ENCODE measurements at regions not wholly inside any gene's neighbourhood (a gene's known extent, or its start where the extent isn't known, plus 50 kb on each side); places are given as distances from the start of the nearest gene placed in this dataset.

GRCh38 chr1:221840511-221841243 lies 98.8 kb upstream of the DUSP10 start:
- no peaks in the 10 kb centered on the region for H3K9me3 ChIP-seq (ENCODE audit: control insufficient read depth, insufficient read depth, low read length)
- H3K4me1 ChIP-seq (ENCODE audit: control insufficient read depth, insufficient read depth, low read length), result peaks cover under 1% of the 10 kb centered on the region
- 82% methylated on average over 3 of the region's 5 CpGs for WGBS (ENCODE audit: insufficient coverage)
- no peaks in the 10 kb centered on the region for H3K36me3 ChIP-seq (ENCODE audit: control insufficient read depth, insufficient read depth, low read length)
- no peak overlapping the region for H3K4me3 ChIP-seq (ENCODE audit: low read depth, low read length)
- H3K27ac ChIP-seq (ENCODE audit: low read depth, low read length), result no peak overlapping the region
- DNase-seq (ENCODE audit: low read depth in 4 of 6, low spot score in 6 of 6), result no peak
- no peaks in the 10 kb centered on the region for H3K27me3 ChIP-seq (ENCODE audit: control insufficient read depth, insufficient read depth, low read length)

- H3K27ac ChIP-seq (ENCODE audit: low read depth, low read length), result no peak overlapping the region
- DNase-seq (ENCODE audit: low read depth in 4 of 6, low spot score in 6 of 6), result no peak
- 87% methylated on average over 7 of the region's 7 CpGs for WGBS (ENCODE audit: insufficient coverage)
These were observed 98.0 kb upstream of the DUSP10 start for GRCh38 chr1:221839782-221840395.

GRCh38 chr1:221839321-221839720 lies 97.4 kb upstream of the DUSP10 start:
- no peaks in the 10 kb centered on the region for H3K9me3 ChIP-seq (ENCODE audit: control insufficient read depth, insufficient read depth, low read length)
- no peak for DNase-seq (ENCODE audit: low read depth in 4 of 6, low spot score in 6 of 6)
- H3K4me1 ChIP-seq (ENCODE audit: control insufficient read depth, insufficient read depth, low read length), result no peaks in the 10 kb centered on the region
- no peak overlapping the region for H3K4me3 ChIP-seq (ENCODE audit: low read depth, low read length)
- H3K36me3 ChIP-seq (ENCODE audit: control insufficient read depth, insufficient read depth, low read length), result no peaks in the 10 kb centered on the region
- no peaks in the 10 kb centered on the region for H3K27me3 ChIP-seq (ENCODE audit: control insufficient read depth, insufficient read depth, low read length)
- no CpG with 5 or more reads among the region's 1 CpG for WGBS (ENCODE audit: insufficient coverage)
- no peak overlapping the region for H3K27ac ChIP-seq (ENCODE audit: low read depth, low read length)

More at GRCh38 chr1:221839782-221840395, 98.0 kb upstream of the DUSP10 start:
- Histone ChIP-seq H3K4me1 (ENCODE audit: control insufficient read depth, insufficient read depth, low read length) (no peaks in the 10 kb centered on the region), H3K27me3 (ENCODE audit: control insufficient read depth, insufficient read depth, low read length) (no peaks in the 10 kb centered on the region), H3K9me3 (ENCODE audit: control insufficient read depth, insufficient read depth, low read length) (no peaks in the 10 kb centered on the region), H3K36me3 (ENCODE audit: control insufficient read depth, insufficient read depth, low read length) (no peaks in the 10 kb centered on the region), H3K4me3 (ENCODE audit: low read depth, low read length) (no peak overlapping the region)

- 82% methylated on average over 2 of the region's 8 CpGs for WGBS (ENCODE audit: insufficient coverage)
- no peak overlapping the region for H3K27ac ChIP-seq (ENCODE audit: low read depth, low read length)
- H3K27me3 ChIP-seq (ENCODE audit: control insufficient read depth, insufficient read depth, low read length), result no peaks in the 10 kb centered on the region
- no peaks in the 10 kb centered on the region for H3K36me3 ChIP-seq (ENCODE audit: control insufficient read depth, insufficient read depth, low read length)
- H3K4me3 ChIP-seq (ENCODE audit: low read depth, low read length), result no peak overlapping the region
- H3K9me3 ChIP-seq (ENCODE audit: control insufficient read depth, insufficient read depth, low read length), result no peaks in the 10 kb centered on the region
- no peaks in the 10 kb centered on the region for H3K4me1 ChIP-seq (ENCODE audit: control insufficient read depth, insufficient read depth, low read length)
- no peak for DNase-seq (ENCODE audit: low read depth in 4 of 6, low spot score in 6 of 6)
These were observed 96.0 kb upstream of the DUSP10 start for GRCh38 chr1:221837896-221838295.

- Histone ChIP-seq H3K4me1 (ENCODE audit: control insufficient read depth, insufficient read depth, low read length) (no peaks in the 10 kb centered on the region), H3K4me3 (ENCODE audit: low read depth, low read length) (no peak overlapping the region), H3K27ac (ENCODE audit: low read depth, low read length) (no peak overlapping the region), H3K9me3 (ENCODE audit: control insufficient read depth, insufficient read depth, low read length) (no peaks in the 10 kb centered on the region), H3K36me3 (ENCODE audit: control insufficient read depth, insufficient read depth, low read length) (no peaks in the 10 kb centered on the region), H3K27me3 (ENCODE audit: control insufficient read depth, insufficient read depth, low read length) (no peaks in the 10 kb centered on the region)
- no peak for DNase-seq (ENCODE audit: low read depth in 4 of 6, low spot score in 6 of 6)
- WGBS (ENCODE audit: insufficient coverage), result 92% methylated on average over 2 of the region's 3 CpGs
These were observed 93.0 kb upstream of the DUSP10 start for GRCh38 chr1:221834698-221835513.

GRCh38 chr1:221832617-221833016 lies 90.7 kb upstream of the DUSP10 start:
- Histone ChIP-seq H3K36me3 (ENCODE audit: control insufficient read depth, insufficient read depth, low read length) (no peaks in the 10 kb centered on the region), H3K27me3 (ENCODE audit: control insufficient read depth, insufficient read depth, low read length) (no peaks in the 10 kb centered on the region), H3K9me3 (ENCODE audit: control insufficient read depth, insufficient read depth, low read length) (no peaks in the 10 kb centered on the region), H3K4me3 (ENCODE audit: low read depth, low read length) (no peak overlapping the region), H3K27ac (ENCODE audit: low read depth, low read length) (no peak overlapping the region), H3K4me1 (ENCODE audit: control insufficient read depth, insufficient read depth, low read length) (no peaks in the 10 kb centered on the region)
- peak in 1 of 6 donors; percentile 18 for DNase-seq (ENCODE audit: low read depth in 4 of 6, low spot score in 6 of 6)
- no CpG with 5 or more reads among the region's 2 CpGs for whole genome bisulfite sequencing (ENCODE audit: insufficient coverage)

GRCh38 chr1:221832151-221832550 lies 90.3 kb upstream of the DUSP10 start:
- no CpG with 5 or more reads among the region's 1 CpG for WGBS (ENCODE audit: insufficient coverage)
- DNase-seq (ENCODE audit: low read depth in 4 of 6, low spot score in 6 of 6), result peak in 1 of 6 donors; percentile 11
- Histone ChIP-seq H3K27ac (ENCODE audit: low read depth, low read length) (no peak overlapping the region), H3K4me1 (ENCODE audit: control insufficient read depth, insufficient read depth, low read length) (no peaks in the 10 kb centered on the region), H3K27me3 (ENCODE audit: control insufficient read depth, insufficient read depth, low read length) (no peaks in the 10 kb centered on the region), H3K36me3 (ENCODE audit: control insufficient read depth, insufficient read depth, low read length) (no peaks in the 10 kb centered on the region), H3K9me3 (ENCODE audit: control insufficient read depth, insufficient read depth, low read length) (no peaks in the 10 kb centered on the region), H3K4me3 (ENCODE audit: low read depth, low read length) (no peak overlapping the region)

GRCh38 chr1:221829327-221830015 lies 87.6 kb upstream of the DUSP10 start:
- no peaks in the 10 kb centered on the region for H3K9me3 ChIP-seq (ENCODE audit: control insufficient read depth, insufficient read depth, low read length)
- H3K4me3 ChIP-seq (ENCODE audit: low read depth, low read length), result no peak overlapping the region
- peak in 2 of 6 donors; percentile 10 to 61 for DNase-seq (ENCODE audit: low read depth in 4 of 6, low spot score in 6 of 6)
- WGBS (ENCODE audit: insufficient coverage), result 50% methylated on average over 2 of the region's 5 CpGs
- no peak overlapping the region for H3K27ac ChIP-seq (ENCODE audit: low read depth, low read length)
- no peaks in the 10 kb centered on the region for H3K27me3 ChIP-seq (ENCODE audit: control insufficient read depth, insufficient read depth, low read length)
- no peaks in the 10 kb centered on the region for H3K4me1 ChIP-seq (ENCODE audit: control insufficient read depth, insufficient read depth, low read length)
- no peaks in the 10 kb centered on the region for H3K36me3 ChIP-seq (ENCODE audit: control insufficient read depth, insufficient read depth, low read length)

- DNase-seq (ENCODE audit: low read depth in 4 of 6, low spot score in 6 of 6), result no peak
- Histone ChIP-seq H3K27ac (ENCODE audit: low read depth, low read length) (no peak overlapping the region), H3K4me3 (ENCODE audit: low read depth, low read length) (no peak overlapping the region), H3K36me3 (ENCODE audit: control insufficient read depth, insufficient read depth, low read length) (no peaks in the 10 kb centered on the region), H3K27me3 (ENCODE audit: control insufficient read depth, insufficient read depth, low read length) (no peaks in the 10 kb centered on the region), H3K9me3 (ENCODE audit: control insufficient read depth, insufficient read depth, low read length) (no peaks in the 10 kb centered on the region), H3K4me1 (ENCODE audit: control insufficient read depth, insufficient read depth, low read length) (no peaks in the 10 kb centered on the region)
- no CpG with 5 or more reads among the region's 1 CpG for WGBS (ENCODE audit: insufficient coverage)
These were observed 85.4 kb upstream of the DUSP10 start for GRCh38 chr1:221827307-221827642.

Data from spinal cord (tissue), 9 donors.